ENCODE measurements at regions not wholly inside any gene's neighbourhood (a gene's known extent, or its start where the extent isn't known, plus 50 kb on each side); places are given as distances from the start of the nearest gene placed in this dataset.

GRCh38 chr4:38582445-38582844 is 81.6 kb upstream of the KLF3 start:
- no peak for TF ChIP-seq CTCF (IDR thresholded peaks at IDR 0.05)
- no peak for TF ChIP-seq POLR2A (IDR thresholded peaks at IDR 0.05)
